Right renal pelvis (tissue), 4 donors: ENCODE measurements at regions not wholly inside any gene's neighbourhood (a gene's known extent, or its start where the extent isn't known, plus 50 kb on each side); places are given as distances from the start of the nearest gene placed in this dataset.
A peak's percentile ranks its signal among the peaks of the same experiment; 100 is the strongest.

Experiments
- DNase-seq, 4 donors: peaks; one replicate each; pipeline ENCODE4 v3.0.0-alpha.2; 2013; ENCODE audit warnings: low read depth in 4 of 4, low spot score in 3 of 4, missing footprints in 1 of 4

- no peak for DNase-seq
Observed at GRCh38 chr2:21253311-21254027, 129.7 kb downstream of the TDRD15 start.

- DNase-seq, result no peak
Observed at GRCh38 chr2:21254170-21254965, 130.6 kb downstream of the TDRD15 start.

GRCh38 chr2:21256006-21256405, 132.2 kb downstream of the TDRD15 start:
- DNase-seq, result no peak

- no peak for DNase-seq
Observed at GRCh38 chr2:21257621-21258020, 133.9 kb downstream of the TDRD15 start.

GRCh38 chr2:21258082-21258481, 134.3 kb downstream of the TDRD15 start:
- DNase-seq, result no peak

- DNase-seq, result no peak
Observed at GRCh38 chr2:21260311-21260710, 136.5 kb downstream of the TDRD15 start.

GRCh38 chr2:21261591-21261990, 137.8 kb downstream of the TDRD15 start:
- no peak for DNase-seq

GRCh38 chr2:21262426-21262940, 138.7 kb downstream of the TDRD15 start:
- DNase-seq, result no peak

GRCh38 chr2:21263622-21264021, 139.9 kb downstream of the TDRD15 start:
- DNase-seq, result no peak

GRCh38 chr2:21265752-21266151, 142.0 kb downstream of the TDRD15 start:
- DNase-seq, result no peak

- DNase-seq, result no peak
Observed at GRCh38 chr2:21267232-21267835, 143.6 kb downstream of the TDRD15 start.

GRCh38 chr2:21268197-21268877, 144.6 kb downstream of the TDRD15 start:
- no peak for DNase-seq

GRCh38 chr2:21268878-21269224, 145.1 kb downstream of the TDRD15 start:
- no peak for DNase-seq

- DNase-seq, result no peak
Observed at GRCh38 chr2:21269382-21269781, 145.6 kb downstream of the TDRD15 start.

- DNase-seq, result no peak
Observed at GRCh38 chr2:21270083-21270491, 146.3 kb downstream of the TDRD15 start.

- peak in 3 of 4 donors; percentile 49 to 53 (median 52) for DNase-seq
Observed at GRCh38 chr2:21270708-21271122, 146.9 kb downstream of the TDRD15 start.

- DNase-seq, result no peak
Observed at GRCh38 chr2:21276163-21276562, 152.4 kb downstream of the TDRD15 start.

- no peak for DNase-seq
Observed at GRCh38 chr2:21277068-21278056, 153.6 kb downstream of the TDRD15 start.

- DNase-seq, result no peak
Observed at GRCh38 chr2:21279525-21279924, 155.8 kb downstream of the TDRD15 start.

- no peak for DNase-seq
Observed at GRCh38 chr2:21280793-21281192, 157.0 kb downstream of the TDRD15 start.
